ENCODE measurements at regions not wholly inside any gene's neighbourhood (a gene's known extent, or its start where the extent isn't known, plus 50 kb on each side); places are given as distances from the start of the nearest gene placed in this dataset.

- TF ChIP-seq CTCF (IDR thresholded peaks at IDR 0.05; ENCODE audit: extremely low read depth in 1 of 2, insufficient read depth in 1 of 2, low read depth in 1 of 2, low read length in 2 of 2): peak; percentile 48 to 65
- no peak for TF ChIP-seq POLR2A (IDR thresholded peaks at IDR 0.05; ENCODE audit: low read depth, low read length)
- TF ChIP-seq EZH2 (IDR thresholded peaks at IDR 0.05; ENCODE audit: borderline replicate concordance, low read depth, low read length, severe bottlenecking): no peak
- no peak for TF ChIP-seq GATA2 (IDR thresholded peaks at IDR 0.05; ENCODE audit: insufficient read depth, insufficient read length, low read depth, low read length)
Measured at GRCh38 chr4:126604268-126604867, 1028.4 kb upstream of the INTU start.
